Activated CD4-positive, alpha-beta T cell treated with anti-CD3 and anti-CD28 coated beads, Interleukin-2, Interleukin-6, amounts not matched to agents 100 ng/mL and 50 ng/mL, durations not matched to agents 16 hours and 8 hours (primary cell): ENCODE measurements at regions not wholly inside any gene's neighbourhood (a gene's known extent, or its start where the extent isn't known, plus 50 kb on each side); places are given as distances from the start of the nearest gene placed in this dataset.
"Not testable (repeated sequence)": the region's sequence is repeated elsewhere in the genome, so short reads cannot be mapped to it uniquely, and the experiment has no call there.

Source experiments
- DNase-seq: peaks from one replicate; pipeline ENCODE4 v3.0.0-alpha.2; 2020

DNA sequence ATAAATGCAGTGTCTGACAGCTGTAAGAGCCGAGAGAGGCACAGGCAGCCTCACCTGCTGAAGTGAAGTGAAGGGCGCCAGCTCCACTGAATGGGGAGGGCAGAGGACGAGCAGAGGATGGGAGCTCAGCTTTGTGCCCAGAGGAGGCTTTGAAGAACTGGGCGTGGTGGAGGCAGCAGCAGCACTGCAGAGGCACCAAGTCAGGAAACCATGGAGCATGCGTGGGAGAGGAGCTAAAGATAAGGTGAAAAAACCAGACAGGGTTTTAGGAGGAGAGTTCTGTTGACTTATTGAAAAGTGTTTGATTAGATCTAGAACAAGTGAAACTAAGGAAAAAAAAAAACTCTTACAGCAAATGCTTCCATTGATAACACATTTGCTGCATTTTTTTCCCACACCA lies 216.4 kb downstream of the CXCL12 start:
- DNase-seq, result no peak

DNA sequence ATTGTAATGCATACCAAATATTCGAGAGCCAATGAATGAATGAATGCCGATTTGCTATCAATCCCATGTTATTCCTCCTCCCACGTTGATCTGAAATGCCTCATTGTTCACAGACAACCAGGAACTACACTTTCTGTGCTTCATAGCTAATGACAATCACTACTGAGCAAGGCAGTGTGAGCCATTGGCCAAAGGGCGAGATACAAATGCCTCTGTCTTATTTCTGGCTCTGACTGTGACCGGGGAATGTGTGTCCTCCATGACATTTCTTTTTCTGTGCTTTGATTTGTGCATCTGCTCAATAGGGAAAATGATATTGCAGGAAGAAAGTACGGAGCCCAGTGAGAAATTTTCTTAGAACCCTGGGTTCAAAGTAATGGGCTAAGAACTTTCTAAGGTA lies 217.1 kb downstream of the CXCL12 start:
- no peak for DNase-seq

DNA sequence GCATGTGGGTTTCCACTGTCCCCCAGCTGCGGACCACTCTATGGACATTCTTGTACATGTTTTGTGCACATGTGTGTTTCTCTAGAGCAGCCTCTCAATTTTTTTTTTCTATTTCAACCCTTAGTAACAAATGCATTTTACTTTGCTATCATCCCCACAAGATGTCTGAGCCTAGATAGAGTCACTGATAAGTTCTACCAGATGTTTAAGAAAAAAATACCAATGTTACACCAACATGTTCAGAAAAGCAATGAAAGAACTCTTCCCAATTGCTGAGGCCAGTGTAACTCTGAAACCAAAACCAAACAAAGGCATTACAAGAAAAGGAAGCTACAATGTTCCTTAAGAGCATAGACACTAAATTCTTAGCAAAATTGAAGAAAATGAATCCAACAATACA lies 218.5 kb downstream of the CXCL12 start:
- no peak for DNase-seq

DNA sequence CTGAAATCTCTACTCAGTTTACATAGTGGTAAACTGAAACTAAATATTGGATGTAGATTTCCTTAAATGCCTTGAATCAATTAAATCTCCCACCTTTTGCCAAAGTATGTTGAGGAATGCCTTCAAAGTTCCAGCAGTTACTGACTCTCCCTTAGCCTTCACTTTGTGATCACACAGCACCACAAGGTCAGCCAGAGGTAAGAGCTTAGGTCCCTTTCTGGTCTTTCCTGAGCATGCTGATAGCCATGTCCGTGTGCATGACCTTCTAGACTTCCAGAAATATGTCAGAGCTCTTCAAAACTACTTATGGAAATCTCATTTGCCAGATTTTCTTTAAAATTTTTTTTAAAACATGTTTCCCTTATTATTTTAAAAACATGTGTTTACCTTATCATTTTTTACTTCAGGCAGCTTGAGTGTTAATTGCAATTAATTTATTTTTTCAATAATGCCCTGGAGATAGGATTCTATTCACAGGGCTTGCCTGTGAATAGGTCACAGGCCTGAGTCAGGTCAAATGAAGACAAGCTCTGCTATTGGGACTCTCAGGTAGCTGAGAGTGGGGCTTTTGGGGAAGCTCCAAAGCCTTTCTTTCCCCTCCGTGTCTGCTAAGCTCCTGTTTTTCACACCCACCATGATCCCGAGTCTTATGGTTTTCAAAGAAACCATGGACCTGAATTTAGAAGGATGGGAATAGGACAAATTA lies 220.5 kb downstream of the CXCL12 start:
- DNase-seq, result no peak

DNA sequence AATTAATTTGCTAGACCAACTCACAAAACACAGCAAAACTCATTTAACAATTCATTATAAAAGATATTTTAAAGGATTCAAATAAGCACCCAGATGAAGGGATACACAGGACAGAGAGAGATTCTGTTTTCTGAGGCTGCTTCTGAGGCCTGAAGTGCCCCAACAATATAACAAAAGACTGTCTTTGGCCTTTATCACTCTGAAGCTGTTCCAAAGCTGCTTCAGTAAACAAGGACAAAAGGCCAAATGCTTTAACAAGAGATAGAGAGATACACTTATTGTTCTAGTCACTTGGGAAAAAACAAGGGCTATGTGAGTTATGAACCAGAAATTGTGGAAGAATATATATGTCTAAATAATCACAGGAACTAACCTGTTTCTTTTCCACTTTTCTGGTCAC lies 223.7 kb downstream of the CXCL12 start:
- DNase-seq, result no peak

DNA sequence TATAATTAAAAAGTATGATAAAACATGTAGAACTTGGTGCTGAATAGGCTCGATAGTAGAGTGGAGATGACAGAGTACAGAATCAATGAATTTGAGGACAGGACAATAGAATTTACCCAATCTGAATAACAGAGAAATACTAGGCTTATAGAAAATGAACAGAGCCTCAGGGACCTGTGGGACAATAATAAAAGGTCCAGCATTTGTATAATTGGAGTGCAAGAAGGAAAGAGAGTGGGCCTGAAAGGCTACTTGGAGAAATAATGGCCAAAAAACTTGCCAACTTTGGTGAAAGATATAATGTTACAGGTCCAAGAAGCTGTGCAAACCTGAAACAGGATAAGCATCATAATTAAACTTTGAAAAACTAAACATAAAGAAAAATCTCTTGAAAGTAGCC lies 227.3 kb downstream of the CXCL12 start:
- DNase-seq, result no peak

DNA sequence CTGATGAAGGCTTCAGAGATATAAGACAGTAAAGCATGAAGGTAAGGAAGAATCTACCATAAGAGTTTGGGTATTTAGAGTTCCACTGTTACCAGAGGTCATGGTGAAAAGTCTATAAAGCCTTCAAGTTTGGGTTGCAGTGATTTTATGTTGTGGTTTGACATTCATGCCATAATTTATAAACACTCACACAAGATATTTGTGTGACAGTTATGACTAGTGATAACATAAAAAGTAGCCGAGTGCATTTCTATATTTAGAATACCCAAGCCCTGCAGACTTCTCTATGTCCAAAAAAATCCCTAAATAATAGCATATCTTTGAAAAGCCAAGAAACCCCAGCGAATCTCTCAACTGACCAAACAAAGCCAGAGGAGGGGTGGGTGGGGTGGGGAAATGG lies 229.9 kb downstream of the CXCL12 start:
- no peak for DNase-seq

DNA sequence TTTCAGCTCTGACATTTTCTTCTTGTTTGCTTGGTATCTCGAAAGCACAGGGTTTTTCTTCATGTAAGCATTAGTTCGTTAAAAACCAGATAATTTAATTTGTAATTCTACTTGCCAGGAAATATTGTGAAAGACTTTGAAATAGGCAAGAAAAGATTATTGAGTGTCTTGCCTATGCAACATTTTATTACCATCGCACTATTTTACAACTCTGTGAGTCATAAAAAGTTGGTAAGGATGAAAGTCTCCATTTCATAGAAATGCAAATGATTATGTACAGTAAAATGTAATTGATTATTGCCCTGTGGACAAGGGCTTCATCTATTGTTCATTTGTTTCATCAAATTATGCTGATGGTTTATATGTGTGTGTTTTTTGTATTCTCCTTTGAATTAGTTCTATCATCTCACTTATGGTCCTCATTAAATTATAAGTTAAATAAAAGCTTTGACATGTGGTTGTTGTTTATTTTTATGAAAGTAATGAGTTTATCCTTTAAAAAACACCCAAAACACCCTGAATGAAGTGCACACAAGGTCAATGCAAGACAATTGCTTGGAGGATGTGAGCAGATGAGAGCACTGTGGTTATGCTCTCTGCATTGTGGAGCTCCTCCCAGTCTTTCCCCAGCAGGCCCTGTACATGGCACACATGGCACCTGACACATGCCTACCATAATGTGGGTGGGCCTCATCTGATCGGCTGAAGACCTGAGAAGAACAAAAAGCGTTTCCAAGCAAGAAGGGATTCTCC lies 230.8 kb downstream of the CXCL12 start:
- no peak for DNase-seq

DNA sequence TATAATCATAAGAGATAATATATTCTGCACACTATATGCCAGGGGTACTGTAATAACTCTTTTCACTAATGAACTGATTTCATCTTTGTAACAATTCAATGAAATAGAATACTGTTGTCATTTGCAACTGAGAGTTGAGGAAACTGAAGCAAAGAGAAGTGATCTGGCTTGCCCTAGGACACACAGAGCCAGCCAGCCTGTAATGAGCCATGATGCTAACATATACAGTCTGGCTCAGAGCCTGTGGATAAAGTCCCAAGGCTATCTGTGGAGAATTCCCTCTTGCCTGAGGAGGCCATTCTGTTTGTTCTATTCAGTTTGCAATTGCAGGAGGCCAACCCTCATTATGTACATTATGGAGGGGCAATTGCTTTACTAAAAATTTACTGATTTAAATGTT lies 241.3 kb downstream of the CXCL12 start:
- DNase-seq, result no peak

DNA sequence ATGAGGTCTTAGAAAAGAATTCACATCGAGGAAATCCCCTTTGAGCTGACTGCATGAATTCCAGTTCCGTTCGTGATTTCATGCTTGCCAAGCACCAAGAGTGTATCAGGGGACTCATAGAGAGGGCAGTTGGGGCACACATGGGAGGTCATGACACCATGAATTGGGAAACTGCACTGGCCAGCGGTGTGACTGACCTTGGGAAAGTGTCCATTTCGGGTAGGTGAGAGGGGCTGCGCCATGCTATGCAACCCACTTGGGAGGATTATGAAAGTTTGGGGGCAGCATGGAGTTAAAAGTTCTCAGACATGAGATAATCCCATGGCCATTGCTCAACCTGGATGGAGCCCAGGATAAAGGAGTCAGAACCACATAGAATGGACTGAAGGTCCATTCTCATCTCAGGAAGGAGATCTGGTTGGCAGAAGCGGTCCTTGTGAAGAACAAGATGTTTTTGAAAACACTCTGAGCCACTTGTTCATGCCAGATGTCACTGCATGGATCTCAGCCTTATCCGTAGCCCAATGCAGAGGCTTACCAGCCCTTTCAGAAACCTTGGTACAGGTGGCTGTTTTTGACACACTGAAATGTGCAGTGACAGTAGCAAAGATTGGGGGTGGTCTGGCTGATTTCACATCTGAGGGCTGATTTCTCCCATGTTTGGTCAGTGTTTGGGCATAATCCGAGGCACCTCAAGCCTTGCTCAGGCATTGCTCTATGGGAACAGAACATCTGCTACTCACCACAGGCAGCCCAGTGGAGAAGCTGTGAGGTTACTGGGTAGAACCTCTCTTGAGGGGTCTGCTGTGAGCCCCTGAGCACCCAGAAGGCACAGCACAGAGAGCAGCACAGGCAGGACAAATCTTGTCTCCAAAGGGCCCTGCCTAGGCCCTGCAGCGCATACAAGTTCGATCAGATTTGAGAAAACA lies 252.3 kb downstream of the CXCL12 start:
- DNase-seq, result no peak

DNA sequence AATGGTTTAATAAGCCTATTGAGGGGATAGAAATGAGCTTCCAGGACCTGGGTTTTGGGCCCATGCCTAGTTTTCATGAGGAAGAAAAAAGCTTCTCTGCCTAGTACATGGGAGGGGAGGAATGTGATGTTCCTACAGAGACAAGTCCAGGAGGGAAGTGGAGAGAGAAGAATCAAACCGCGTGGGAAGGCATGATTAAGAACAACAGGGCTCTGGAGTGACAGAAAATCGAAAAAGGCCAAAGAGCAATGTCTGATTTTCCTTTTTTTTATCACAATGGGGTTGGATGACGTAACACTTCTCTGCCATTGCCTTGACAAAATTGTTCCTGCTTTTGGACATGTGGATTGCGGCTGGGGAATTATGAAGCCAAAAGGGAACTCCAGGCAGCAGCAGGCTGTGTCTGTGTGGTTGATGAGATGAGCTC lies 258.6 kb downstream of the CXCL12 start:
- DNase-seq, result no peak

DNA sequence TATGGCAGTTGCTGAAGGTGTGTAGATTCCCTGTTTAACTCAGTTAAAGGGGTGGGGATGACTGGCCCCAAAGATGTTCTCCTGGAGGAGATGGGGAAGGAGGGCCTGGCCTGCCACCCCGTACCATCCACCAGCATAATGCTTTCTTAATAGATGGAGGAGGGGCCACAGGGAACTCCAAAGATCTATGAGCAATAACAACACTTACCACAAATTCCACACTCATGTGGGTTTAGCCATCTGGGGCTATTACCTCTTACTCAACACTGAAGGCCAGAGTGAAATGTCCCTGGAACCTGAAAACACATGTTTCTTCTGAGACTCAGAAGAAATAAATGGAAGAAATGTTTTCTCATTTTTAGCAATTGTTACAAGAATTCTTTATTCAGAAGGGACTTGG lies 259.0 kb downstream of the CXCL12 start:
- DNase-seq, result no peak

DNA sequence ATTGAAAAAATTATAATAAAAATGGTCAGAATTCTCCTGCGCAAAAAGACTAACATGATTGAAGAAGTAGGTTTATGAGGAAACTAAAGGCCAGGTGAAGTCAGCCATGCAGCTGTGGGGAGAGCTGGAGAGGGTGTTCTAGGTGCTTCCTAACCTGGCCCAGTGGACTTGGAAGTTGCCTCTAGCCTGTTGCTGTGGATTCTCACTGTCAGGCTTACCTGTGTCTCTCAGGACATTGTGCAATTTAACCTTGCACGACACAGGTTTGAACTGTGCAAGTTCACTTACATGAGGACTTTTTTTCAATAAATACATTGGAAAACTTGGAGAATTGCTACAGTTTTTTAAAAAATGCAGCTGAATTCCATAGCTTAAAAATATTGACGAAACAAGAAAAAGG lies 266.4 kb downstream of the CXCL12 start:
- DNase-seq, result no peak

DNA sequence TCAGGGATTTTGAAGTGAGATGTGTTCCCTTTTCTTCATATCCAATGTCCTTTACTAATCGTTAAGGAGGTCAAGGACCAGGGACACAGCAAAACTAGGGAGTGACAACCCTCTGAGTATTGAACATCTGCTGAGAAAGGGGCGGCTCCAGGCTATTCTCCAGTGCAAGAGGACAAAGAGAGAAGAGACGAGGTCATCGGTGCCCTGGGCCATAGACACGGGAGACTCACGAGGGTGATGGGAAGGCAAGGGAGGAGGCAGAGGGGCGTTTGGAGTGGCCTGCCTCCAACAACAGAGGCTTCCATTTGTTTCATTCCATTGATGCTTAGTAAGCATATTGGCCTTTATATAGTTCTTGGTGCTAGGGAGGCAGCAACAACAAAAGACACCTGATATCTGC lies 268.4 kb downstream of the CXCL12 start:
- no peak for DNase-seq

DNA sequence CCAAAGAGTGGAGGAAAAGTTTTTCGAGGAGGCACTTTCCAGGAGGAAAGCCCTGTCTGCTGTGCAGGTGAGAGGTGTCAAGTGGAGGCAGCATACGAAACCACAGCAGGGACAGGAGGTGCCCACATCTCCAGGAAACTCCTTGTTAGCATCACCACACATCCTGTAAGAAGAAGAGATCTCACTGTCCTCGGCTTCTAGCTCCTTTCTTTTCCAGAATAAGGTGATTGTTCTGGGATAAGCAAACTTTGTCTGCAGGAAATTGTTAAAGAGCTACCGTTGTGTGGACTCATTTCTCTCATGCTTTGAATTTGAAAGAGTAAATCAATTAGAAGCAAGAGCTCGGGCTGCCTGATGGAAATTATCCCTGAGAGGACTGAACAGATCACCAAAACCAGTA lies 269.4 kb downstream of the CXCL12 start:
- no peak for DNase-seq

DNA sequence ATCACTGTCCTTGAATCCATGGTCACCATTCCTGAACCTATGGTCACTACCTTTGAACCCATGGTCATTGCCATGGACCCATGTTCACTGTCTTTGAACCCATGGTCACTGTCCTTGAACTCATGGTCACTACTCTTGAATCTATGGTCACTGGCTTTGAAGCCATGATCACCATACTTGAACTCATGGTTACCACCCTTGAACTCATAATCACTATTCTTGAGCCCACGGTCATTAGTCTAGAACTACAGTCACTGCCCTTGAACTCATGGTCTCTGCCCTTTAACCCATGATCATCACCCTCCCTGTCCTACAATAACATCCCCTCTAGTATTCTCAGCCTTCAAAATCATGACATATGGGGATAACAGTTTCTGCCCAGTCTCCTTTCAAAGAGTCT lies 270.5 kb downstream of the CXCL12 start:
- DNase-seq, result no peak

DNA sequence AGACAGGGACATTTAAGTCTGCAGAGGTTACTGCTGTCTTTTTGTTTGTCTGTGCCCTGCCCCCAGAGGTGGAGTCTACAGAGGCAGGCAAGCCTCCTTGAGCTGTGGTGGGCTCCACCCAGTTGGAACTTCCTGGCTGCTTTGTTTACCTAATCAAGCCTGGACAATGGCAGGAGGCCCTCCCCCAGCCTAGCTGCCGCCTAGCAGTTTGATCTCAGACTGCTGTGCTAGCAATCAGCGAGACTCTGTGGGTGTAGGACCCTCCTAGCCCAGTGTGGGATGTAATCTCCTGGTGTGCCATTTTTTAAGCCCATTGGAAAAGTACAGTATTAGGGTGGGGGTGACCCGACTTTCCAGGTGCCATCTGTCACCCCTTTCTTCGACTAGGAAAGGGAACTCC lies 272.6 kb downstream of the CXCL12 start:
- not testable (repeated sequence) for DNase-seq

DNA sequence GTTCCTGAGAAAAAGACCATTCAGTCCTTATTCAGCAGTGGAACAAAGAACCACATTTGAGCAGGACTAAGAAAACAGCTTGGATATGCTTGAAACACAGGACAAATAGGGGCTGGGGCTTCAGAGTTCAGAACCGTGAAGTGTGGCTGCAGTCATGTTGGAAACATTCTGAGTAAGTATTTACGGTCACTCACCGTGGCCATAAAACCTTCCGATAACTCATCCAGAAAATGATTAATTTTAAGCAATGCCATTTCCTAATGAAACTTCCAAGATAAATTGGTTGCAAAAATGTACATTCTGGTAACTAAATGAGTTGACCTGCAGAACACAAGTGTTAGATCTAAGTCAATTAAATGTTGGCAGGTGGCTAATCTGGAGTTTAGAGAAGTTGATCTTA lies 279.2 kb downstream of the CXCL12 start:
- DNase-seq, result no peak

DNA sequence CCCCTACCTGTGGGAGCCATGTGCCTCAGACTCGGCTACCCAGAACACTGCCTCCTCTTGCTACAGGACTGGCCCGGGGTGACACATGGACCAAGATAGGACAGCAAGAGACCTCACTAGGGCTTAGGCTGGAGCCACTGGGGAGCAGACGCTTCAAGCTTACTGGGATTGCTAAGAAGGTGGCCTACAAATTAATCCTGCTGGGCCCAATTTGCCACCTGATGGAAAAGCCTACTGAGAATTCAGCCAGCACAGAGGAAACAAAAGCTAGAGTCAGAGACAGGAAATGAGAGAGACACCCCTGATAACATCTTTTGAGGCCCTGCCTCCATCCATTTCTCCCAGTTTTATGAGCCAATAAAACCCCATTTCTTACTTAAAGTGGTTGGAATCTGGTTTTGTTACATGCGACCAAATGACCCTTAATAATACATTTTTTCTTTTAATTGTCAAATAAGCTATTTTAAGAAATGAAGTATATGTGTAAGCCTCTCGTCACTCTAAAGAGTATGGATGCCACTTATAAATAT lies 282.1 kb downstream of the CXCL12 start:
- DNase-seq, result no peak

DNA sequence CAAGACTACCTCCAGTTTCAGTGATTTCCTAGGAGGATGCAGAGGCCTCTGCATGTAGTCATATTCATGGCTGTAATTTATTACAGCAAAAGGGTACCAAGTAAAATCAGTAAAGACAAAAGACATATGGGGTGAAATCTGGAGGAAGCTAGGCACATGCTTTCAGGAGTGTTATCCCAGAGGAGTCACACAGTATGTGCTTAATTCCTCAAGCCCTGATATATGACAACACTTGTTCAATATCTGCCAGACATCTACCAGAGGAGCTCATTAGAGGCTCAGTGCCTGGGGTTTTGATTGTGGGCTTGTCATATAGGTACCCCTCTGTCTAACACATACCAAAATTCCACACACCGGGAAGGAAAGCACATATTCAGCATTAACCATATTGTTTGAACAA lies 283.8 kb downstream of the CXCL12 start:
- no peak for DNase-seq

DNA sequence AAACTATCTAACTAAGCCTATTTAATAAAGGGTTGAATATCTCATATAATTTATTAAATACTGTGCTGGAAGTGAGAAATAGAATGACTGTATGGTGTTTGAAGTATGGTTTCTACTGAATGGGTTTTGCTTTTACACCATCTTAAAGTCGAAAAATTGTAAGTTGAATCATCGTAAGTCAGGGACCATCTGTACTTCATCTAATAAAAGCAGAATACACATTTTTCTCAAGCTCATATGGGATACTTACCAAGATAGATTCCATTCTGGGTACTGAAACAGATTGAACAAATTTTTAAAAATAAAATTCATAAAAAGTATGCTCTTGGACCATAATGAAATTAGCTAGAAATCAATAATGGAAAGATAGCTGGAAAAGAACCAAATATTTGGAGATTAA lies 285.4 kb downstream of the CXCL12 start:
- DNase-seq, result no peak

DNA sequence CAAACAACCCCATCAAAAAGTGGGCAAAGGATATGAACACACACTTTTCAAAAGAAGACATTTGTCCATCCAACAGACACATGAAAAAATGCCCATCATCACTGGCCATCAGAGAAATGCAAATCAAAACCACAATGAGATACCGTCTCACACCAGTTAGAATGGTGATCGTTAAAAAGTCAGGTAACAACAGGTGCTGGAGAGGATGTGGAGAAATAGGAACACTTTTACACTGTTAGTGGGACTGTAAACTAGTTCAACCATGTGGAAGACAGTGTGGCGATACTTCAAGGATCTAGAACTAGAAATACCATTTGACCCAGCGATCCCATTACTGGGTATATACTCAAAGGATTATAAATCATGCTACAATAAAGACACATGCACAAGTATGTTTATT lies 288.7 kb downstream of the CXCL12 start:
- DNase-seq, result not testable (repeated sequence)

DNA sequence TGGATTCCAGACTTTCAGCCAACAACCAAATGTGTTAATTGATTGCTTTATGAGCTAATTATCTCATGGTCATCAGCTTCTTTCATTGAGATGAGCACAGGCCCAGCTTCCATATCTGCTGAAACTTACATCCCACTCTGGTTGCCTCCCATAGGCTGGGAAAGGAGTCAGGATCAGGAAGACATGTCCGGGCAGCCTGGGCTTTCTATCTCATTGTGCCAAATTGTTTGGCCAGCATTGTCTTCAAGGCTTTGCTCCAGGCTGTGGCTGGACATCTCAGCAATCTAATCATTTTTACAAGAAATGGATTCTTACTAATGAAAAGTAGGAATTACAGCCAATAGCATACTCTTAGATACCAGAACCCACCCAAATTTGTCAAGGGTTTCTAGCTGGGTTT lies 295.2 kb downstream of the CXCL12 start:
- no peak for DNase-seq
